ENCODE measurements at regions not wholly inside any gene's neighbourhood (a gene's known extent, or its start where the extent isn't known, plus 50 kb on each side); places are given as distances from the start of the nearest gene placed in this dataset.
A peak's percentile ranks its signal among the peaks of the same experiment; 100 is the strongest.

- DNase-seq = no peak
- no peaks in the 10 kb centered on the region for H3K27me3 ChIP-seq (ENCODE audit: control insufficient read depth, insufficient read depth, low read length)
- 14% methylated on average over 1 of the region's 1 CpG for WGBS (ENCODE audit: insufficient coverage, low lambda C conversion rate)
- no peak overlapping the region for H3K4me3 ChIP-seq (ENCODE audit: low read length)
- no peaks in the 10 kb centered on the region for H3K9me3 ChIP-seq (ENCODE audit: control insufficient read depth, low read depth, low read length)
- H3K36me3 ChIP-seq (ENCODE audit: control insufficient read depth, insufficient read depth, low read length) = no peaks in the 10 kb centered on the region
- H3K4me1 ChIP-seq (ENCODE audit: control insufficient read depth, insufficient read depth, low read length) = no peaks in the 10 kb centered on the region
- H3K27ac ChIP-seq (ENCODE audit: low read length) = no peak overlapping the region
Measured at GRCh38 chr7:80403686-80404241, 108.1 kb downstream of the GNAT3 start.

- H3K27me3 ChIP-seq (ENCODE audit: control insufficient read depth, insufficient read depth, low read length) = no peaks in the 10 kb centered on the region
- no peaks in the 10 kb centered on the region for H3K4me1 ChIP-seq (ENCODE audit: control insufficient read depth, insufficient read depth, low read length)
- 80% methylated on average over 1 of the region's 1 CpG for WGBS (ENCODE audit: insufficient coverage, low lambda C conversion rate)
- DNase-seq = peak in 1 of 2 donors; percentile 8
- no peak overlapping the region for H3K4me3 ChIP-seq (ENCODE audit: low read length)
- no peak overlapping the region for H3K27ac ChIP-seq (ENCODE audit: low read length)
- H3K9me3 ChIP-seq (ENCODE audit: control insufficient read depth, low read depth, low read length) = no peaks in the 10 kb centered on the region
- H3K36me3 ChIP-seq (ENCODE audit: control insufficient read depth, insufficient read depth, low read length) = no peaks in the 10 kb centered on the region
Measured at GRCh38 chr7:80401708-80402107, 110.2 kb downstream of the GNAT3 start.

- no peak overlapping the region for H3K27ac ChIP-seq (ENCODE audit: low read length)
- H3K4me3 ChIP-seq (ENCODE audit: low read length) = no peak overlapping the region
- peak in 1 of 2 donors; percentile 12 for DNase-seq
- WGBS (ENCODE audit: insufficient coverage, low lambda C conversion rate) = 100% methylated on average over 1 of the region's 2 CpGs
- no peaks in the 10 kb centered on the region for H3K27me3 ChIP-seq (ENCODE audit: control insufficient read depth, insufficient read depth, low read length)
- no peaks in the 10 kb centered on the region for H3K36me3 ChIP-seq (ENCODE audit: control insufficient read depth, insufficient read depth, low read length)
- no peaks in the 10 kb centered on the region for H3K9me3 ChIP-seq (ENCODE audit: control insufficient read depth, low read depth, low read length)
- H3K4me1 ChIP-seq (ENCODE audit: control insufficient read depth, insufficient read depth, low read length) = no peaks in the 10 kb centered on the region
Measured at GRCh38 chr7:80393786-80394185, 118.1 kb downstream of the GNAT3 start.

GRCh38 chr7:80392229-80393169 lies 119.4 kb downstream of the GNAT3 start:
- Histone ChIP-seq H3K4me3 (ENCODE audit: low read length) (no peak overlapping the region), H3K4me1 (ENCODE audit: control insufficient read depth, insufficient read depth, low read length) (no peaks in the 10 kb centered on the region), H3K27ac (ENCODE audit: low read length) (no peak overlapping the region), H3K27me3 (ENCODE audit: control insufficient read depth, insufficient read depth, low read length) (no peaks in the 10 kb centered on the region), H3K36me3 (ENCODE audit: control insufficient read depth, insufficient read depth, low read length) (no peaks in the 10 kb centered on the region), H3K9me3 (ENCODE audit: control insufficient read depth, low read depth, low read length) (no peaks in the 10 kb centered on the region)
- peak in 1 of 2 donors; percentile 19 for DNase-seq
- WGBS (ENCODE audit: insufficient coverage, low lambda C conversion rate) = no CpG with 5 or more reads among the region's 4 CpGs

GRCh38 chr7:80387634-80388193 lies 124.2 kb downstream of the GNAT3 start:
- Histone ChIP-seq H3K4me3 (ENCODE audit: low read length) (no peak overlapping the region), H3K36me3 (ENCODE audit: control insufficient read depth, insufficient read depth, low read length) (no peaks in the 10 kb centered on the region), H3K4me1 (ENCODE audit: control insufficient read depth, insufficient read depth, low read length) (peaks cover 7% of the 10 kb centered on the region), H3K9me3 (ENCODE audit: control insufficient read depth, low read depth, low read length) (no peaks in the 10 kb centered on the region), H3K27me3 (ENCODE audit: control insufficient read depth, insufficient read depth, low read length) (no peaks in the 10 kb centered on the region), H3K27ac (ENCODE audit: low read length) (no peak overlapping the region)
- no peak for DNase-seq
- WGBS (ENCODE audit: insufficient coverage, low lambda C conversion rate) = 67% methylated on average over 1 of the region's 4 CpGs

- 90% methylated on average over 2 of the region's 3 CpGs for WGBS (ENCODE audit: insufficient coverage, low lambda C conversion rate)
- Histone ChIP-seq H3K9me3 (ENCODE audit: control insufficient read depth, low read depth, low read length) (no peaks in the 10 kb centered on the region), H3K27ac (ENCODE audit: low read length) (no peak overlapping the region), H3K4me3 (ENCODE audit: low read length) (no peak overlapping the region), H3K36me3 (ENCODE audit: control insufficient read depth, insufficient read depth, low read length) (no peaks in the 10 kb centered on the region), H3K4me1 (ENCODE audit: control insufficient read depth, insufficient read depth, low read length) (peaks cover 7% of the 10 kb centered on the region), H3K27me3 (ENCODE audit: control insufficient read depth, insufficient read depth, low read length) (no peaks in the 10 kb centered on the region)
- DNase-seq = no peak
Measured at GRCh38 chr7:80386686-80387085, 125.2 kb downstream of the GNAT3 start.

GRCh38 chr7:80385508-80385907 lies 126.4 kb downstream of the GNAT3 start:
- H3K4me3 ChIP-seq (ENCODE audit: low read length) = no peak overlapping the region
- H3K9me3 ChIP-seq (ENCODE audit: control insufficient read depth, low read depth, low read length) = no peaks in the 10 kb centered on the region
- H3K27ac ChIP-seq (ENCODE audit: low read length) = no peak overlapping the region
- peak; percentile 26 to 72 for DNase-seq
- H3K4me1 ChIP-seq (ENCODE audit: control insufficient read depth, insufficient read depth, low read length) = peaks cover 7% of the 10 kb centered on the region
- H3K36me3 ChIP-seq (ENCODE audit: control insufficient read depth, insufficient read depth, low read length) = no peaks in the 10 kb centered on the region
- no peaks in the 10 kb centered on the region for H3K27me3 ChIP-seq (ENCODE audit: control insufficient read depth, insufficient read depth, low read length)

- Histone ChIP-seq H3K36me3 (ENCODE audit: control insufficient read depth, insufficient read depth, low read length) (no peaks in the 10 kb centered on the region), H3K4me3 (ENCODE audit: low read length) (no peak overlapping the region), H3K27me3 (ENCODE audit: control insufficient read depth, insufficient read depth, low read length) (no peaks in the 10 kb centered on the region), H3K9me3 (ENCODE audit: control insufficient read depth, low read depth, low read length) (peaks cover 10% of the 10 kb centered on the region), H3K27ac (ENCODE audit: low read length) (no peak overlapping the region), H3K4me1 (ENCODE audit: control insufficient read depth, insufficient read depth, low read length) (peaks cover 7% of the 10 kb centered on the region)
- no peak for DNase-seq
- WGBS (ENCODE audit: insufficient coverage, low lambda C conversion rate) = 100% methylated on average over 1 of the region's 1 CpG
Measured at GRCh38 chr7:80380957-80381356, 130.9 kb downstream of the GNAT3 start.

- 85% methylated on average over 2 of the region's 3 CpGs for WGBS (ENCODE audit: insufficient coverage, low lambda C conversion rate)
- Histone ChIP-seq H3K27me3 (ENCODE audit: control insufficient read depth, insufficient read depth, low read length) (no peaks in the 10 kb centered on the region), H3K4me1 (ENCODE audit: control insufficient read depth, insufficient read depth, low read length) (peaks cover 2% of the 10 kb centered on the region), H3K36me3 (ENCODE audit: control insufficient read depth, insufficient read depth, low read length) (no peaks in the 10 kb centered on the region), H3K9me3 (ENCODE audit: control insufficient read depth, low read depth, low read length) (peaks cover 10% of the 10 kb centered on the region), H3K4me3 (ENCODE audit: low read length) (no peak overlapping the region), H3K27ac (ENCODE audit: low read length) (no peak overlapping the region)
- no peak for DNase-seq
Measured at GRCh38 chr7:80379034-80379982, 132.6 kb downstream of the GNAT3 start.

- Histone ChIP-seq H3K4me1 (ENCODE audit: control insufficient read depth, insufficient read depth, low read length) (no peaks in the 10 kb centered on the region), H3K4me3 (ENCODE audit: low read length) (no peak overlapping the region), H3K36me3 (ENCODE audit: control insufficient read depth, insufficient read depth, low read length) (no peaks in the 10 kb centered on the region), H3K9me3 (ENCODE audit: control insufficient read depth, low read depth, low read length) (peaks cover 10% of the 10 kb centered on the region), H3K27ac (ENCODE audit: low read length) (no peak overlapping the region), H3K27me3 (ENCODE audit: control insufficient read depth, insufficient read depth, low read length) (no peaks in the 10 kb centered on the region)
- no peak for DNase-seq
- WGBS (ENCODE audit: insufficient coverage, low lambda C conversion rate) = 80% methylated on average over 1 of the region's 4 CpGs
Measured at GRCh38 chr7:80374321-80374720, 137.5 kb downstream of the GNAT3 start.
